HCT116 (cell line): ENCODE measurements at regions not wholly inside any gene's neighbourhood (a gene's known extent, or its start where the extent isn't known, plus 50 kb on each side); places are given as distances from the start of the nearest gene placed in this dataset.

Source experiments
- ATAC-seq: fragments of 200-7000 bp; cut with Tn5 transposase; 2 replicates; pipeline ENCODE4 v1.9.1; 2020; ENCODE audit warnings: mild to moderate bottlenecking, moderate library complexity
- BruUV-seq: library from RNA; stranded (reverse); fragments of 400-500 nt; replicated peaks from 2 replicates; lab custom pipeline; 2021; lab: Mats Ljungman, UMichigan
- CTCF ChIA-PET: fragments of 300-600 bp; sonication (Branson Sonifier 250); formaldehyde crosslinking; loops from one replicate; lab custom pipeline; 2021; ENCODE audit warnings: antibody characterized with exemption; lab: Charles Lee
- POLR2A ChIA-PET: fragments of 300-600, 350-600 bp; sonication (Branson Sonifier 250); formaldehyde crosslinking; loops from one replicate; lab custom pipeline; 2021; ENCODE audit warnings: antibody characterized with exemption; lab: Charles Lee
- RAD21 ChIA-PET, 2 experiments: fragments of 300-600 bp; sonication (Branson Sonifier 250); formaldehyde crosslinking; loops; one replicate each; lab custom pipeline; 2023; ENCODE audit warnings: low total read pairs in 2 of 2; ENCODE audit not compliant: uncharacterized antibody in 2 of 2, unreplicated experiment in 2 of 2, low non-redundant PET in 1 of 2; lab: Charles Lee
- DNase-seq: peaks from one replicate; pipeline ENCODE4 v3.0.0-alpha.2; 2010; ENCODE audit warnings: low read depth, low spot score
- H2AFZ ChIP-seq: fragments of 200-600 bp; shearing (Covaris generic), sonication (generic); 2 replicates; pipeline ENCODE4 v1.6.1; 2017; ENCODE audit warnings: low read depth, mixed run types, mixed read lengths, antibody characterized with exemption, low read length; ENCODE audit not compliant: poor library complexity, severe bottlenecking
- H3K27ac ChIP-seq: 2 replicates; pipeline ENCODE4 v1.5.1; 2012; ENCODE audit warnings: low read depth, low read length
- H3K27me3 ChIP-seq: fragments of 200-600 bp; sonication (generic); 2 replicates; pipeline ENCODE4 v1.6.1; 2016; ENCODE audit warnings: mixed run types, low read length, mixed read lengths; ENCODE audit not compliant: insufficient read depth
- H3K36me3 ChIP-seq, 2 experiments: fragments of 200-500 bp in 1 of 2; fragments of 200-600 bp in 1 of 2; sonication (Bioruptor generic) in 1 of 2; sonication (generic) in 1 of 2; 2 replicates each; pipeline versions ENCODE4 v1.5.1 to v1.6.1; 2014 to 2016; ENCODE audit warnings: low read length in 2 of 2, inconsistent platforms in 1 of 2, mixed read lengths in 1 of 2, mixed run types in 1 of 2; ENCODE audit not compliant: insufficient read depth in 2 of 2, control insufficient read depth in 1 of 2
- H3K4me1 ChIP-seq, 2 experiments: fragments of 200-600 bp in 1 of 2; sonication (generic) in 1 of 2; 2 replicates each; pipeline versions ENCODE4 v1.5.1 to v1.6.1; 2012 to 2017; ENCODE audit warnings: low read length in 2 of 2, inconsistent platforms in 1 of 2, mild to moderate bottlenecking in 1 of 2, mixed read lengths in 1 of 2, mixed run types in 1 of 2, moderate library complexity in 1 of 2; ENCODE audit not compliant: insufficient read depth in 2 of 2, control insufficient read depth in 1 of 2
- H3K4me2 ChIP-seq: fragments of 200-600 bp; sonication (generic); 2 replicates; pipeline ENCODE4 v1.6.1; 2017; ENCODE audit warnings: mixed run types, low read length, mixed read lengths
- H3K4me3 ChIP-seq, 2 experiments: fragments of 200-600 bp in 1 of 2; sonication (generic) in 1 of 2; replicated peaks in 1 of 2; 2 replicates each; pipeline ENCODE4 v1.5.1; 2011 to 2016; ENCODE audit warnings: low read length in 2 of 2, control low read depth in 1 of 2, low read depth in 1 of 2, mild to moderate bottlenecking in 1 of 2, mixed read lengths in 1 of 2, mixed run types in 1 of 2
- H3K79me2 ChIP-seq: fragments of 200-600 bp; sonication (generic); 2 replicates; pipeline ENCODE4 v1.6.1; 2017; ENCODE audit warnings: mild to moderate bottlenecking, mixed run types, low read length, moderate library complexity, mixed read lengths; ENCODE audit not compliant: insufficient read depth
- H3K9ac ChIP-seq: fragments of 200-600 bp; sonication (generic); 2 replicates; pipeline ENCODE4 v1.6.1; 2016; ENCODE audit warnings: low read length, mixed read lengths
- H3K9me2 ChIP-seq: fragments of 200-600 bp; sonication (generic), shearing (Covaris generic); 2 replicates; pipeline ENCODE4 v1.6.1; 2017; ENCODE audit warnings: mixed run types, mild to moderate bottlenecking, moderate library complexity; ENCODE audit not compliant: insufficient read depth
- H3K9me3 ChIP-seq, 2 experiments: fragments of 200-500 bp in 1 of 2; fragments of 200-600 bp in 1 of 2; sonication (Bioruptor generic) in 1 of 2; sonication (generic) in 1 of 2; 2 replicates each; pipeline ENCODE4 v1.6.1; 2014 to 2017; ENCODE audit warnings: low read length in 2 of 2, mixed read lengths in 2 of 2, inconsistent platforms in 1 of 2, low read depth in 1 of 2, mild to moderate bottlenecking in 1 of 2, mixed run types in 1 of 2, moderate library complexity in 1 of 2; ENCODE audit not compliant: control insufficient read depth in 1 of 2, insufficient read depth in 1 of 2
- H4K20me1 ChIP-seq: fragments of 200-600 bp; sonication (generic), shearing (Covaris generic); 2 replicates; pipeline ENCODE4 v1.6.1; 2017; ENCODE audit warnings: mixed run types, mild to moderate bottlenecking, moderate library complexity; ENCODE audit not compliant: insufficient read depth
- CEBPB ChIP-seq: IDR thresholded peaks from 2 replicates; pipeline ENCODE4 v1.6.1; 2012; ENCODE audit warnings: low read depth
- EGR1 ChIP-seq: IDR thresholded peaks from 2 replicates; pipeline ENCODE4 v1.6.1; 2012; ENCODE audit warnings: low read depth
- ELF1 ChIP-seq: IDR thresholded peaks from 2 replicates; pipeline ENCODE4 v1.6.1; 2012; ENCODE audit warnings: low read depth, borderline replicate concordance
- EZH2 ChIP-seq: fragments of 200-600 bp; sonication (generic); IDR thresholded peaks from 2 replicates; pipeline ENCODE4 v1.6.1; 2017; ENCODE audit warnings: antibody characterized with exemption, mixed run types
- EZH2phosphoT487 ChIP-seq: fragments of 200-600 bp; IDR thresholded peaks from 2 replicates; pipeline ENCODE4 v1.6.1; 2018; ENCODE audit warnings: antibody characterized with exemption, borderline replicate concordance
- JUND ChIP-seq: IDR thresholded peaks from 2 replicates; pipeline ENCODE4 v1.6.1; 2012
- POLR2AphosphoS5 ChIP-seq: IDR thresholded peaks from 2 replicates; pipeline ENCODE4 v1.6.1; 2011; ENCODE audit warnings: mild to moderate bottlenecking, low read depth, low read length, moderate library complexity
- RAD21 ChIP-seq: IDR thresholded peaks from 2 replicates; pipeline ENCODE4 v1.6.1; 2012; ENCODE audit warnings: low read depth, mild to moderate bottlenecking
- SP1 ChIP-seq: IDR thresholded peaks from 2 replicates; pipeline ENCODE4 v1.6.1; 2012; ENCODE audit warnings: low read depth
- SRF ChIP-seq: IDR thresholded peaks from 2 replicates; pipeline ENCODE4 v1.6.1; 2012; ENCODE audit warnings: low read depth
- TCF7L2 ChIP-seq: IDR thresholded peaks from 2 replicates; pipeline ENCODE4 v1.7.0; 2011; ENCODE audit warnings: borderline replicate concordance, inconsistent platforms; ENCODE audit not compliant: insufficient read depth, insufficient read length; ENCODE audit errors: extremely low read depth
- YY1 ChIP-seq: IDR thresholded peaks from 2 replicates; pipeline ENCODE4 v1.6.1; 2011; ENCODE audit warnings: low read length, low read depth, moderate library complexity, mild to moderate bottlenecking; ENCODE audit not compliant: insufficient replicate concordance; ENCODE audit errors: extremely low read depth
- intact Hi-C: fragments of 100-400 bp; cut with micrococcal nuclease; formaldehyde crosslinking; loops from 2 replicates; pipeline ENCODE4 v1.10.0; 2022
- TF ChIP-seq, protein P1 (sequence below), 3 experiments: fragments of 200-600 bp in 1 of 3; sonication (generic) in 1 of 3; IDR thresholded peaks in 2 of 3; conservative IDR thresholded peaks in 1 of 3; 2 replicates each; pipeline ENCODE4 v1.5.1; 2012 to 2017; ENCODE audit warnings: low read depth in 2 of 3, low read length in 2 of 3, antibody characterized with exemption in 1 of 3, borderline replicate concordance in 1 of 3, control low read depth in 1 of 3, mild to moderate bottlenecking in 1 of 3, mixed read lengths in 1 of 3, mixed run types in 1 of 3, moderate library complexity in 1 of 3; ENCODE audit not compliant: insufficient read depth in 1 of 3
- TF ChIP-seq, protein P2 (sequence below): IDR thresholded peaks from 2 replicates; pipeline ENCODE4 v1.6.1; 2012

GRCh38 chr1:83100133-83100532 is 898.8 kb downstream of the TTLL7 start:
- Histone ChIP-seq H2AFZ (no peak overlapping the region), H3K27me3 (no peaks in the 10 kb centered on the region), H3K9me3 (no peaks in the 10 kb centered on the region), H3K9me2 (no peaks in the 10 kb centered on the region), H3K4me1 (no peaks in the 10 kb centered on the region), H3K9ac (no peak overlapping the region), H3K27ac (no peak overlapping the region), H3K36me3 (no peaks in the 10 kb centered on the region), H3K4me3 (no peak overlapping the region), H3K79me2 (no peaks in the 10 kb centered on the region), H4K20me1 (no peaks in the 10 kb centered on the region), H3K4me2 (no peak overlapping the region)
- ChIA-PET POLR2A (no interaction called here), CTCF (no interaction called here), RAD21 (no interaction called here)
- TF ChIP-seq TCF7L2 (no peak), EGR1 (no peak), CEBPB (no peak), SP1 (no peak), RAD21 (no peak), POLR2AphosphoS5 (no peak), JUND (no peak), EZH2 (no peak), YY1 (no peak), ELF1 (no peak), EZH2phosphoT487 (no peak), SRF (no peak)
- TF ChIP-seq, protein P1, sequence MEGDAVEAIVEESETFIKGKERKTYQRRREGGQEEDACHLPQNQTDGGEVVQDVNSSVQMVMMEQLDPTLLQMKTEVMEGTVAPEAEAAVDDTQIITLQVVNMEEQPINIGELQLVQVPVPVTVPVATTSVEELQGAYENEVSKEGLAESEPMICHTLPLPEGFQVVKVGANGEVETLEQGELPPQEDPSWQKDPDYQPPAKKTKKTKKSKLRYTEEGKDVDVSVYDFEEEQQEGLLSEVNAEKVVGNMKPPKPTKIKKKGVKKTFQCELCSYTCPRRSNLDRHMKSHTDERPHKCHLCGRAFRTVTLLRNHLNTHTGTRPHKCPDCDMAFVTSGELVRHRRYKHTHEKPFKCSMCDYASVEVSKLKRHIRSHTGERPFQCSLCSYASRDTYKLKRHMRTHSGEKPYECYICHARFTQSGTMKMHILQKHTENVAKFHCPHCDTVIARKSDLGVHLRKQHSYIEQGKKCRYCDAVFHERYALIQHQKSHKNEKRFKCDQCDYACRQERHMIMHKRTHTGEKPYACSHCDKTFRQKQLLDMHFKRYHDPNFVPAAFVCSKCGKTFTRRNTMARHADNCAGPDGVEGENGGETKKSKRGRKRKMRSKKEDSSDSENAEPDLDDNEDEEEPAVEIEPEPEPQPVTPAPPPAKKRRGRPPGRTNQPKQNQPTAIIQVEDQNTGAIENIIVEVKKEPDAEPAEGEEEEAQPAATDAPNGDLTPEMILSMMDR (IDR thresholded peaks at IDR 0.05 in 2 of 3, conservative IDR thresholded peaks at IDR 0.05 in 1 of 3; ENCODE audit: borderline replicate concordance in 1 of 3, insufficient read depth in 1 of 3, low read depth in 2 of 3, low read length in 2 of 3) = no peak
- TF ChIP-seq, protein P2, sequence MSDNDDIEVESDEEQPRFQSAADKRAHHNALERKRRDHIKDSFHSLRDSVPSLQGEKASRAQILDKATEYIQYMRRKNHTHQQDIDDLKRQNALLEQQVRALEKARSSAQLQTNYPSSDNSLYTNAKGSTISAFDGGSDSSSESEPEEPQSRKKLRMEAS = no peak
- ATAC-seq = no peak
- intact Hi-C loops = no loop called here
- DNase-seq = no peak
- BruUV-seq = no TSS peak
